DMS53 (cell line): ENCODE measurements at regions not wholly inside any gene's neighbourhood (a gene's known extent, or its start where the extent isn't known, plus 50 kb on each side); places are given as distances from the start of the nearest gene placed in this dataset.

Experiments
- DNase-seq: peaks from one replicate; lab custom pipeline; 2025; lab: John Stamatoyannopoulos, UW

DNA sequence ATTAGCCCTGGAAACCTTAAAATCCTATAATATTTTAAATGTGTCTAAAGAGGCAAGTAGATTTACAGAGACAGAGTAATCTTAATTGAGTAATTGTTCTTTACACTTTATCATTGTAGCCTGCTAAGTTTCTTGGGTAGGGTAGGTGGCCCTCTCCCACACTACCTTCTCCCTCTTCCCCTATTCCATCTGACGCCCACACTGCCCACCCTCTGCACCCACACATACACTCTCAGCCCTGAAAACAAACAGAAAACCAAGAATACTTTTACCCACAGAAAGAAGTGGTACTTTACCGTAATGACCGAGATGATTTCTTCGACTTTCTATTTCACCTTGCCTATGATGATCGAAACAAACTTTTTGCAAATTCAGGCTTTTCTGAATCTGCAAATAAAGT is 320.4 kb upstream of the OBI1 start:
- no peak for DNase-seq

DNA sequence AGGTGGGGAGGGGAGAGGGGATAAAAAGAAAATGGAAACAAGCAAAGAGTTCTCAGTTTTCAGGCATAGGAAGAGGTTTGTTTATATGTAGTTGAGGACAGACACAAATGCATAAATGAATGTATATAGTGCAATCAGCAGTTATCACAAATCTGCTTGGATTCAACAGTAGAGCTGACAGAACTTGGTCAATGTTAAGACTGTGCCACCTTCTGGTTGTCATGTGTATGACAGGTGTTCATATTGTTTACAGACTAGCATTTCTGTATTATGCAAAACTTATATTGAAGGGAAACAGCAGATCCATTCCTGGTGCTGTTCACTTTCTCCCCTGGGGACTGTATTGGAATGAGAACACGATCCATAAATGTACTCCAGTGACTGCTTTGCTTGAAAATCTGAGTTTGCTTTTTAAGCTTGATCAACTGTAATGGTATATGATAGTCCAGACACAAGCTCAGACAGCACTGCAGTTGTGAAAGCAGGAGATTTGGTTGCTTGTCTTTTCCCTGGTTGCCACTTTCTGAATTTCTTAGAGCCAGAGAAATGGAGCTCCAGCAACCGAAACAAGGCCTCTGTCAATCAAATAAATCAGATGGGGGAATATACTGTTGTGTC is 319.5 kb upstream of the OBI1 start:
- DNase-seq = peak; percentile 64

DNA sequence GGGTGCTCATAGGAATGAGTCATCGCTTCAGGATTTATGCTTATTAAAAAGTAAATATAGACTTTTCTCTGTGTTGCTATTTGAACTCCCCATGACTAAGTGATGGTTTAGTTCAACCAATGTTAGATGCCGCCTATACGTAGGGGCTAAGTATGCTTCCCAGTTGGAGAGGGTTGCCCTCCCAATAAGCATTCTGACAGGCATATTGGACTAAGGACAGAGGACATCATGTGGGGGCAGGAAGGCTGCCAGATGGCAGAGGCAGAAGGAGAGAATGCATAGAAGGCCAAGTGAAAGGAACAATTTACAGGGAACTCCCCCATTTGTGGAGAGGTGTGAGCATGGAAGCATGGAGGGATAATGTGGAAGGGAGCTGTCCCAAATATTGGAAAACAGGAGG is 318.4 kb upstream of the OBI1 start:
- peak; percentile 62 for DNase-seq

DNA sequence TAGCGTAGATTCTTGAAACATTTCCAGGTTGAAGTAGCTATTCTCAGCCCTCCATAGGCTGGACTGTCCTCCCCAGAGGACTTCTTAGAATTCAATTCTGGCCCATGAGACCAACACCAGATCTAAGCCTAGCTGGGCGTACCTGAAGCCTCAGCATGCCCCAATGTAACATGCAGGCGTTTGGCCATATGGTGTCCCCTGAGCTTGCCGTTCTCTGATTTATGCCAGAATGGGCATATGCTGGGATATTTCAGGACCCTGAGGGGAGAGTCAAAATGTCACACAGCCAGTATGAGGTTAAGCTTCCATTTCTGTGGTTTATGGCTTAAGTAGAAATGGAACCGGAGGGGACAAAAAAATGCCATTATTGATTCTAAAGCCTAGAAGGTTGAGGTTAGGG is 317.7 kb upstream of the OBI1 start:
- DNase-seq = peak; percentile 6

DNA sequence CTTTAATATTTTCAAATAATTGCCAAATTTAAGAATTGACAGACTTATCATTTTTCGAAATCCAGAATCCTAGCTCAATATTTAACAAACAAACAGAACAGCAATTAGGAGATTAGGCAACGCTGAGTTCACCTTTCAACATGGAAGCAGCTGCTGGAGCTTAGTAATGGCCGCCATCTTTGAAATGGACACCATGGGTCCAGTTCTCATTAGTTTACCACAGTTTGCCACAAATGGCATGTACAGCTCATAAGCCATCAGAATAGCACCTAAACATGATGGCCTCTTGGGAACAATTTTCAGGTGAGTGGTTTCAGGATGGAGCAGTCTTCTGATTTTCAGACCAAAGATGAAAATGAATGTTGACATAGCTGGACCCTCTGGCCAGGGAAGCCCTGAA is 313.6 kb upstream of the OBI1 start:
- no peak for DNase-seq

DNA sequence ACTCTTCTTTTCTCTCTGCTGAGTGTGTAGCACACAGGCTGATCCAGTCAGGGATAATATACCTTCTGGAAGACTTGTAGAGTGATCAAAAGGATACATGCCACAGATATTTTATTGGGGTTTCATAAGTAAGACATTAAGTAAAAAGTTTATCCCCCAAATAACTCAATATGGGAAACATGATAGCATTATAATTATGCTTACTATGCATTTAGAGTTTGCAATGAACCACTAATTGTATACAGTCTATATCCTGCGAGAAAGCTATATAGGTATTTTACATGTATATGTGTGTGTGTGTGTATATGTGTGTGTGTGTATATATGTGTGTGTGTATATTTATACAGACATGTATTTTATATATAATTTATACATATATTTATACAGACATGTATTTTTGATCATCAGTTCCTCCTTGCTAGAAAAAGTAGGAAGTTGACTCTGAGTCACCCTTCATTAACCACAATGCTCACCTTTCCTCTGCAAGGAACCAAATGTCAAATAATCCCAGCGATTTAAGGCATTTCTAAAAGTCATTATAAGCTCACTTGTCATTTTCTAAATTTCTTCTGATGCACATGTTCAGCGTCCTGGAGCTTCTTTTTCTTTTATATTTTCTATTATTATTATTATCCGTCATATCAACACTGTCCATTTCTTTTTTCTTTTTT is 312.5 kb upstream of the OBI1 start:
- DNase-seq = no peak

DNA sequence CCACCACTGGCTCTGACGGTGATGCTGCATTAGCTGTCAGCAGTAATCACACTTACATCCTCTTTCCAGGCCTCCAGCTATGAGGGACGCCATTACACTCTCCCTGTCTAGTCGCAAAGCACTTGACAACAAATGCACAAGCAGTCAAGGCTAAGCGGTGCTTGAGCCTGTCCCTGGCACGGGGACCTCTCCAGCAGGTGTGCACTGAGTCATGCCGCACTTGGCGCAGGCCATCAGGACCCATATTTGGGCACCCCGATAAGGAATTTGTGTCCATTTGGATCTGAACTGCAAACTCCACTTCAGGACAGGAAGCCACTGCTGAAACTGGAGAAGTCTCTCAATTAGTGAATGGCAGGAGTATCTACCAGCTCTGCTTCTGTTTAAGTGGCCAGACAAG is 301.9 kb upstream of the OBI1 start:
- DNase-seq = no peak

DNA sequence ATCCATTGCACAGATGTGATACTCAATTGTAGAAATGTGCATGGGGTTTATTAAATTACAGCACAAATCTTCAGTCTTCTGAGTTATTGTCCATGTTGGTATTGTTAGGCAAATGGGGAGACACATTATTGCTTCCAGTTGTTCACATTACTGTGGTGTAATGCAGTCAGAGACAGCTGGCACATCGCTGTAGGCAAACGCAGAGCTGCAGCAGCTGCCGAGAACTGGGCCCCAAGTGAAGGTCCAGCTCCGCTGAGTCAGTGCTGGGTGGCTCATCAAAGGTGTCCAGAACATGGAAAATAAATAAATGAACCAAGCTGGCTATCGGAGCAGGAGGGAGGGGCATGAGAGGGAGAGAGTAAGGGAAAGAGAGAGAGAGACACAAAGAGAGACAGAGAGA is 299.1 kb upstream of the OBI1 start:
- DNase-seq = peak; percentile 3

DNA sequence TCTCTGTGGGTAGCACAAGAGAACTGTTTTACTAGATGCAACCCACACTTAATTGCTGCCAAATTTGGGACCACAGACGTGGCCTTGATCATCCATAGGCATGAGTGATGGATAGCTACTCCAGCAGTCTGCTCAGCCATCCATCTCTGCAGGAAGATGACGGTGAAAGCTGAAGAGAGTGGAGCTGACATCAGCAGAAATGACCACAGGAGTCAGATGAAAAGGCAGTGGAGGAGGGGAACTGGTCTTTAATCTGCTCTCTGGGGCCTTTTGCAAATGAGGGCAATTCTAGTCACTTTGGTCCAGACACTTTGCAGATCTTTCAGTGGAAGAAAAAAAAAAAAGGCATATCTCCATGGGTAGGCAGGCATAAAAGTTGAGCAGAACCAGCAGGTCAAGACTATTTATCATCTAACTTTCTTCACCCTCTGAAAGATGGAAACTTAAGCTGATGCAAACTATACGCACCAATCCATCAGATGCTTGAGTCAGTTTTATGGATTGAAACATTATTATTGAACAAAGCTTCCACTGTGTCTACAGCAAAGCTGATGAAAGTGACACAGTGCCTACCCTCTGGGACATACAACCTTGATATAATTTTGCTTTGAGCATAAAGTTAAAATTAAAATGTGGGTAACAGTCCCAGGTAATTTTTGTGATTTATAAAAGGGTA is 281.6 kb upstream of the OBI1 start:
- DNase-seq = no peak

DNA sequence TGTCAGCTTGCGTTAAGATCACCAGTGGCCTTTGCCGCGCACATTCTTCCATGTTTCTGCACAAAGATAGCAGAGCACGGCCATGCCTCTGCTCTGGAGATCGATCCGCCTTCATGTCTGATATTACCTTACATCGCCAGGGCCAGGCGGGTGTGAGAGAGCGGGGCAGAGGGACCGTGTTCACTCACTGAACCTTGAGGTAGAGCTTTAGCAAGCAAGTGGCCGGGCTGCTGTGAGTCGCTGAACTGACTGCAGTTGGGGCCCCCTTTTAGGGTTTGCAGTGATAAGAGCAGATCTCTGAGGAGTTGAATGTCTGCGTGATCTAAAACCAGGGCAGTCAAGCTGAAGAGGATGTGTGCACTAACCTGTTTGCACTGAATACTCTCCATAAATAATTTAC is 275.4 kb upstream of the OBI1 start:
- no peak for DNase-seq

DNA sequence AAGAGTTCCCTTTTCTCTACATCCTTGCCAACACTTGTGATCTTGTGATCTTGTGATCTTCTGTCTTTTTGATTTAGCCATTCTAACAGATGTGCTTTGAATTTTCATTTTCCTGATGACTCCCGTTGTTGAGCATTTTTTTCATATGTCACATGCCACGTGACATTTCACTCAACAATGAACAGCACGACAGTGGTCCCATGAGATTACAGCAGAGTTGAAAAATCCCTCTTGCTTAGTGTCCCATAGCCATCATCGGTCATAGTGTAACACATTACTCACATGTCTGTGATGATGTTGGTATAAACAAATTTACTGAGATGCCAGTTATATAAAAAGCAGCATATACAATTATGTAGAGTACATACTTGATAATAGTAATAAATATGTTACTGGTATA is 256.1 kb upstream of the OBI1 start:
- DNase-seq = no peak

DNA sequence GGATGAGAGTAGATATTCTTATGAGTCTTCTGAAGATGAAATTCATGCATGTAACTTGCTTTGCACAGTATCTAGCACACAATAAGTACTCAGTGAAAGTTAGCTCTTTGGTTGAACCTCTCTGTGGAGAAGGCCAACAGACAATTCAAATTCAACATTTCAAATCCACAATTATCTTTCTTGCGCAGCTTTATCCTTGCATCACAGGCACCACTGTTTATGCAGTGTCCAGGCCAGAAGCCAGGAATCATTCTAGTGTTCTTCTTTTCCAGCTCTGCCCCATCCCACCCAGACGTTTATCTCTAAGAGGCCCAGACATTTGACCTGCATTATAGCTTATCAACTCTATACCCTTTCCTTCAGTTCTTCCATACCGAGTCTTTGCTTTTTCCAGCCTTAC is 254.7 kb upstream of the OBI1 start:
- DNase-seq = no peak

DNA sequence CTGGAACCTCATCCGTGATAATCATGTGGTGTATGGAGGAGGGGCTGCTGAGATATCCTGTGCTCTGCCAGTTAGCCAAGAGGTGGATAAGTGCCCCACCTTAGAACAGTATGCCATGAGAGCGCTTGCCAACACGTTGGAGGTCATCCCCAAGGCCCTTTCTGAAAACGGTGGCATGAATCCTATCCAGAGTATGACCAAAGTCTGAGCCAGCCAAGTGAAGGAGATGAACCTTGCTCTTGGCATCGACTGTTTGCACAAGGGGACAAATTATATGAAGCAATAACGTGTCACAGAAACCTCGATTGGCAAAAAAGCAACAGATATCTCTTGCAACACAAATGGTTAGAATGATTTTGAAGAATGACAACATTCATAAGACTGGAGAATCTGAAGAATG is 251.2 kb upstream of the OBI1 start:
- DNase-seq = no peak

DNA sequence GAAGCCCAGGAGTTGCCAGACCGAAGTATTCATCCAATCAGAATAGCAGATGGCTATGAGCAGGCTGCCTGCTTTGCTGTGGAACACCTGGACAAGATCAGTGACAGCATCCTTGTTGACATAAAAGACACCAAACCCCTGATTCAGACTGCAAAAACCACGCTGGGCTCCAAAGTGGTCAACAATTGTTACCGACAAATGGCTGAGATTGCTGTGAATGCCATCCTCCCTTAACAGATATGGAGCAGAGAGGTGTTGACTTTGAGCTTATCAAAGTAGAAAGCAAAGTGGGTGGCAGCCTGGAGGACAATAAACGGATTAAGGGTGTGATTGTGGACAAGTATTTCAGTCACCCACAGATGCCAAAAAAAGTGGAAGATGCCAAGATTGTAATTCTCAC is 250.3 kb upstream of the OBI1 start:
- DNase-seq = no peak

DNA sequence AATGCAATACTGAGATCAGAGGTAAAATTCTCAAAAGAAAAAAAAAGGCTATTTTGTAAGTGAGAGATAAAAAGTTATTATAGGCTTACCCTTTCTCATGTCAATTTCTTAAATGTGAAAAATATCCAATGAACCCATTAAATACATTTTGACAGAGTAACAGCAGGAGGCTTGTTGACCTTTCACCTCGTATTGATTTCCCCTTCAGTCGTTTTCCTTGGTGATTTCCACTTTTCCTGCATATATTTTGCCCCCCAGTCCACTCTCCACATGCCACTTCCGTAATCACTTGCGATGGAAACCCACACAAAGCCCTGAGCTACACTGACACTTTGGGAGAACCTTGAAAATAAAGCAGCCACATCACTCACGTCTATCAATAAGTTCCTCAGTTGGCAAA is 248.1 kb upstream of the OBI1 start:
- no peak for DNase-seq

DNA sequence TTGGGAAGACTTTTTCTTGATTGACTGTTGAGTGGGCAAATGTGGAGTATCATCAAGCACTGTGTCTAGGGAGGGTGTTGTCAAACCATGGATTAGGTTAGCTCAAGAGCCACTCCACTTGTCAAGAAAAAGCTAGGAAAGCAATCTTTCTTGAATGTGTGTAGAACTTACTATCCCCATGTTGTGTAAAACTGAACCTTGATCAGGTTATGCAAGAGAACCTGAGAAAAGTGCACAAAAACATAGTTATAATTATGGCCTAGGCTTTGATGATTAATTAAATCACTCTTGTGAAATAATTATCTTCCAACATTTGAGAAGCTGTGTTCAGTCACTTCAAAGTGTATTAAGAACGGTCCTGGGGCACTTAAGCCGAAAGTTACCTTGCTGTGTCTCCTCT is 238.2 kb upstream of the OBI1 start:
- no peak for DNase-seq

DNA sequence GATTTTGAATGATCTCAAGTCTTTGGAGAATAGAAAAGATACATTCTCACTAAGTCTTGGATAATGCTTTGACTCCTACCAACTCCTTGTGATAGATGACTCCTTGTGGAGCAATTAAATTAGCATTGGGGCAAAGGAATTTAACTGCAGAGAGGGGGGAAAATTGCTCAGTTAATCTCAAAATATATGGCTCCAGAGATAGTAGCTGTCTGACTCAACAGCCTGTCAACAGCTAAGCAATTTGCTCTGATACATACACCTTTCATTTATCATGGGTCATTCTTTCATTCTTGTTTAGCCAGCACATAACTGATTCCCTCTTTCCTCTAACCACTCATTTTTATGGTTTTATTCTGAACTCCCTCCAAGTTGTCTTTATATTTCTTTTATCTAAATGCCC is 225.6 kb upstream of the OBI1 start:
- no peak for DNase-seq

DNA sequence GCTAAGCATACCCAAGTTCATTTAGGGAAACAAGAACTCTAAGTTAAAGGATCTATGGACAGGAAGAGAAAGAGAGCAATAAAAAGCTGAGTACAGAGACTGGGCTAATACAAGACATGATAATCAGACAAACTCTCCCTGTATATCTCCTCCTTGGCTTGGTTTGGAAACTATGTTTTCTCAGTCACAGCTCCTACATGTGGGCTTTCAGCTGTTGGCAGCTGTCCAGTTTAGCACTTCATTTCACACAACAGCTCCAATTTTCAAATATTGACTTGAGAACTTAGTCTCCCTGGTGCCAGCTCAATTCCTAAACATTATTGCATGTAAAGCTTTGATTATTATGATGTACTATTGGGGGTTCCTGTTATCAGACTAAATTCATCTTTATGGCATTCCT is 222.8 kb upstream of the OBI1 start:
- DNase-seq = peak; percentile 41

DNA sequence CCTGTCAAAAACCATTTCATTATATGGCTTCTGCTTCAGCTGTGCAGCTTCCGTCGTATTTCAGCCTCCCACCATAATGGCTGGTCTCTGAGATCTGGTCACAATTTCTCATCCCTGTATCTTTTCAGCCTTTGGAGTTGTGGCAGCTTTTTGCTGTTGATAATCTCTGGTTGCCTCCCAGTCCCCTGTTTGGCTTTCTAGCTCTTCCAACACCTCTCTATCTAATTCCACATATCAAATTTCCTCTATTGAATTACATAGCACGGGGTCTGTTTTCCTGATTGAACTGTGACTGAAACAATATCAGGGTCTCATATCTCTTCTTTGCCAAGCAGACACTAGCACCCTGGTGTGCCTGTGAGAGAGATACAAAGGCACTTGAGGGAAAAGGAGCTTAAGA is 222.1 kb upstream of the OBI1 start:
- no peak for DNase-seq

DNA sequence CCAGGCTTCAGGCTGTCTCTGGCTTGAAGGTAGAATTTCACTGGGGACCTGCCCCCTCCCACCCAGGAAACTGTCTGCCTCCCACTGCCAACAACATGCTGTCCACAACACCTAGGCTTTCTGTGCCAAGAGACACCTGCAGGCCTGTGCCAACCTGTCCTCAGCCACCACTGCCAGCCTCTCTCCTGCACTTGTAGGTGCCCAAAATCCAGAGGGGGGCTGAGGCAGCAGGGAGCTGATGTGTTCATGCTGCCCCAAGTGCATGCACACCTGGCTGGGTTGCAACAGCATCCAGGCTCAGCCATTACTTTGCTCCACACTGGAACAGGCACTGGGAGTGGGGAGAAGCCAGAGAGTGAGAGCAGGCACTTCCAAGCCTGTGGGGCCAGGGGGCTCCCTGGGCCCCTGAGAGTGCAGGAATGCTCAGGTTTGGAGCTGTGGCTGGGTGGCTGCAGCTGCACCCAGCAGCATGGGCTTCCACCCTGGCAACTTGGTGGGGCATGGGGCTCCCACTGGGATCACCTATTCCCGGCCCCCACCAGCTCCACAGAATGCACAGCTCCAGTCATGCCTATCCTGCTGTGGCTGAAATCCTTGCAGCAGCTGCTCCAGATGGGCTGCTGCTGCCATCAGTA is 218.1 kb upstream of the OBI1 start:
- DNase-seq = no peak

DNA sequence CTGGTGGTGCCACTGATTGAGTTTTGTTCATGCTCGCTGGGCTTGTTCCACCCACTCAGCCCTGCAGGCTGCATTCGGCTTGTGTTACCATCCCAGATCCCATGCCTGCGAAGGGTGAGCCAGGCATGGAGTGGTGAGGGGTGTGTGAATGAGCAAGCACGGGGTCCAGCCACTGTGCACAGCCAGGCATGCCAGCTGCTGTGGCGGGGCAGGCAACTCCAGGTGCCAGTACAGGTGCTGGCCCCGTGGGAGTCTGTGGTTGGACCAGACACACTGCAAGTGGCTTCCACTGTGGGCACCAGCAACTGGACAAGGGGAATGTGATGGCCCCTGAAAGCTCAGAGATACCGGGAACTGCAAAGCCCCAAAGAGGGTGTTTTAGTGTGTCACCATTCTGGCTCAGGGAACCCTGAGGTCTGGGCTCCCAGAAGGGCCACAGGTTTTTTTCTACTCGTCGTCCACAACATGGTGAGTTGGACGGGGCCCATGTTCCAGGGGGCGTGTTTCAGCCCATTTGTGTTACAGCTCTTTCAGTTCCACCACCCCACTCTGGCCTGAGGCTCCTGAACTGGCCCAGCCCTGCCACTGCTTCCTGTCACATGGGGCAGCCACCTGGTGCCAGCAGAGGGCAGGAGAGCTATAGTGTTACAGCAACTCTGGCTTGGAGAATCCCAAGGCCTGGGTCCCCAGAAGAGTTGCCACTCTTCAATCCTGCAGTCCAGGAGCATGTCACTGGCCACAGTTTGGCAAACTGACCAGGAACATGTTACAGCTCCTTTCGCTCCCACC is 217.0 kb upstream of the OBI1 start:
- peak; percentile 47 for DNase-seq

DNA sequence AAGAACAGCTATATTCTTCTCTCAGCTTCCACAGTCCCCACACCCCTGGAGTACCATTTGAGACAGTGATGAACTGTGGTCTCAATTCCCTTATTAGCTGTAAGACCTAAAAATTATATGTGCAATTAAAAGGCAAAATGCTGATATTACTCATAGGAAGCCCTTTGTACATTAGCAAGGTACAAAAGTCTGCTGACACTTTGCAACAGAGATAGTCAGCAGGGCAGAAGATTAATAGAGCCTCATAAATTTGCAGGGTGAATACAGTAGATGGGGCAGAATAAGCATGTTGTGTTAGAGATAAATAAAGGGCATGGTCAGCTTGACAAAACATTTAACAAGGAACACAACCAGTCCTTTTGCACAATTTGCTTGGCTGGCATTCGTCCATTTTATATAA is 210.0 kb upstream of the OBI1 start:
- no peak for DNase-seq

DNA sequence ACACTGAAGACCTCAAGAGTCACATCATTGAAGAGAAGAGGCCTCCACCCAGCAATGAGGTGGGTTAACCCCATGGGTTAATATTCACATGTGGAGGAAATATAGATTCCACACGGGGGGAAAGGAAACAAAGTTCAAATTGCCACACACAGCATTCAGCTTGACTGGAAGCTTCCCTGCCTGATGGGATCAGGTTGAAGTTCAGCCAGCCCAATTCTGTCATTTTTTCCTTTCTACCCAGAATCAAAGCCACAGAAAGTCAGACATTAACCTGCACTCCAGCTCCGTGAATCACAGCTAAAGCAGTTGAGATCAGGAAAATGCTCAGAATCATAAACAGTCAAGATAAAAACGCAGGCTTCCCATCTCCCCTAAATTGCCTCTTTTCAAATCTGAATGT is 208.7 kb upstream of the OBI1 start:
- no peak for DNase-seq
